ENCODE measurements at regions not wholly inside any gene's neighbourhood (a gene's known extent, or its start where the extent isn't known, plus 50 kb on each side); places are given as distances from the start of the nearest gene placed in this dataset.
"Not testable (repeated sequence)": the region's sequence is repeated elsewhere in the genome, so short reads cannot be mapped to it uniquely, and the experiment has no call there.

- TF ChIP-seq CTCF (conservative IDR thresholded peaks at IDR 0.05; ENCODE audit: low read length); EZH2phosphoT487 (IDR thresholded peaks at IDR 0.05; ENCODE audit: borderline replicate concordance, low read depth, low read length): not testable (repeated sequence)
Observed at GRCh38 chr9:90536094-90536493, 106.5 kb downstream of the DIRAS2 start.

Data from OCI-LY7 (cell line).